GM12878 (cell line): ENCODE measurements at regions not wholly inside any gene's neighbourhood (a gene's known extent, or its start where the extent isn't known, plus 50 kb on each side); places are given as distances from the start of the nearest gene placed in this dataset.
A peak's percentile ranks its signal among the peaks of the same experiment; 100 is the strongest.

Experiments used
- ATAC-seq: fragments of 200-7000 bp; cut with Tn5 transposase; 3 replicates; pipeline ENCODE4 v1.9.1; 2020; ENCODE audit warnings: mild to moderate bottlenecking, moderate library complexity
- BruUV-seq: library from RNA; stranded (reverse); fragments of 400-500 nt; replicated peaks from 2 replicates; lab custom pipeline; 2021; lab: Mats Ljungman, UMichigan
- CTCF ChIA-PET: fragments of 300-600 bp; sonication (Branson Sonifier 250); formaldehyde crosslinking; extraction: SDS; loops from one replicate; lab custom pipeline; 2021; ENCODE audit warnings: inconsistent platforms; lab: Yijun Ruan, JAX
- POLR2A ChIA-PET: fragments of 350-600 bp; formaldehyde crosslinking; extraction: SDS; loops from one replicate; lab custom pipeline; 2021; ENCODE audit warnings: inconsistent platforms; lab: Charles Lee
- RAD21 ChIA-PET: fragments of 300-600 bp; sonication (Branson Sonifier 250); formaldehyde crosslinking; loops from one replicate; lab custom pipeline; 2023; ENCODE audit warnings: antibody characterized with exemption; ENCODE audit not compliant: unreplicated experiment; lab: Charles Lee
- SMC1A ChIA-PET: fragments of 300-600 bp; sonication (Branson Sonifier 250); formaldehyde crosslinking; loops from one replicate; lab custom pipeline; 2023; ENCODE audit not compliant: unreplicated experiment, uncharacterized antibody; lab: Charles Lee
- DNase-seq: peaks from one replicate; pipeline ENCODE4 v3.0.0-alpha.2; 2011; ENCODE audit warnings: low read depth, low spot score
- FAIRE-seq: peaks from 3 replicates; lab custom pipeline; 2011; peaks lifted over from hg19 to GRCh38; lab: Jason Lieb, UNC
- H2AFZ ChIP-seq: 2 replicates; pipeline ENCODE4 v1.6.0; 2011; ENCODE audit warnings: low read depth, low read length, control low read depth; ENCODE audit not compliant: control insufficient read depth
- H3K27ac ChIP-seq: 2 replicates; pipeline ENCODE4 v1.5.1; 2011; ENCODE audit warnings: control low read depth; ENCODE audit not compliant: control insufficient read depth, insufficient read depth
- H3K27me3 ChIP-seq, 2 experiments: replicated peaks in 1 of 2; 2 replicates each; pipeline versions ENCODE4 v1.6.0 to v1.6.1; 2011; ENCODE audit warnings: low read length in 1 of 2; ENCODE audit not compliant: control insufficient read depth in 2 of 2, insufficient read depth in 2 of 2
- H3K36me3 ChIP-seq, 2 experiments: 2 replicates each; pipeline ENCODE4 v1.5.1; 2011; ENCODE audit warnings: low read length in 1 of 2; ENCODE audit not compliant: control insufficient read depth in 2 of 2, insufficient read depth in 2 of 2
- H3K4me1 ChIP-seq: 2 replicates; pipeline ENCODE4 v1.6.1; 2011; ENCODE audit warnings: mild to moderate bottlenecking, low read length, moderate library complexity, mixed read lengths; ENCODE audit not compliant: control insufficient read depth, insufficient read depth
- H3K4me2 ChIP-seq: 2 replicates; pipeline ENCODE4 v1.6.0; 2011; ENCODE audit warnings: control low read depth; ENCODE audit not compliant: control insufficient read depth, insufficient read depth
- H3K4me3 ChIP-seq: fragments of 200-600 bp; sonication (generic); 2 replicates; pipeline ENCODE4 v1.5.1; 2016
- H3K79me2 ChIP-seq: 2 replicates; pipeline ENCODE4 v1.6.0; 2011; ENCODE audit warnings: low read length; ENCODE audit not compliant: control insufficient read depth, insufficient read depth
- H3K9ac ChIP-seq: 2 replicates; pipeline ENCODE4 v1.8.0; 2011; ENCODE audit warnings: low read length, control low read depth, mixed read lengths; ENCODE audit not compliant: control insufficient read depth, insufficient read depth
- H3K9me3 ChIP-seq: replicated peaks from 3 replicates; pipeline ENCODE4 v1.5.1; 2011; ENCODE audit warnings: mild to moderate bottlenecking, low read length; ENCODE audit not compliant: control insufficient read depth, insufficient read depth
- H4K20me1 ChIP-seq: 2 replicates; pipeline ENCODE4 v1.6.0; 2011; ENCODE audit not compliant: control insufficient read depth, insufficient read depth
- ATF7 ChIP-seq: fragments of 450-650 bp; IDR thresholded peaks from 2 replicates; pipeline ENCODE4 v1.6.1; 2016; ENCODE audit warnings: low read depth, mild to moderate bottlenecking
- BCL11A ChIP-seq: IDR thresholded peaks from 2 replicates; pipeline ENCODE4 v1.6.1; 2011; ENCODE audit warnings: low read depth, low read length
- DPF2 ChIP-seq: fragments of 450-650 bp; IDR thresholded peaks from 2 replicates; pipeline ENCODE4 v1.6.1; 2017; ENCODE audit warnings: mild to moderate bottlenecking
- EP300 ChIP-seq, 2 experiments: fragments of 150-350 bp in 1 of 2; IDR thresholded peaks; 2 replicates each; pipeline ENCODE4 v1.6.1; 2011 to 2012; ENCODE audit warnings: low read depth in 2 of 2, low read length in 2 of 2, borderline replicate concordance in 1 of 2, improper control_type of control experiment in 1 of 2, inconsistent platforms in 1 of 2; ENCODE audit not compliant: control insufficient read depth in 1 of 2
- IKZF1 ChIP-seq: fragments of 450-650 bp; conservative IDR thresholded peaks from 2 replicates; pipeline ENCODE4 v1.6.1; 2017; ENCODE audit warnings: antibody characterized with exemption, mild to moderate bottlenecking
- IKZF2 ChIP-seq, 2 experiments: fragments of 450-650 bp; IDR thresholded peaks; 2 replicates each; pipeline ENCODE4 v1.6.1; 2017; ENCODE audit warnings: mild to moderate bottlenecking in 2 of 2, moderate library complexity in 2 of 2
- MEF2B ChIP-seq: fragments of 450-650 bp; IDR thresholded peaks from 2 replicates; pipeline ENCODE4 v1.6.1; 2018; ENCODE audit warnings: mild to moderate bottlenecking, moderate library complexity; ENCODE audit not compliant: partially characterized antibody, poor library complexity, severe bottlenecking
- MTA2 ChIP-seq: fragments of 450-650 bp; IDR thresholded peaks from 2 replicates; pipeline ENCODE4 v1.6.1; 2016; ENCODE audit warnings: low read depth, mild to moderate bottlenecking, moderate library complexity
- MYC ChIP-seq: IDR thresholded peaks from 2 replicates; pipeline ENCODE4 v1.6.1; 2011; ENCODE audit warnings: mild to moderate bottlenecking, low read length, moderate library complexity, inconsistent platforms; ENCODE audit not compliant: insufficient read depth, insufficient replicate concordance, insufficient read length, severe bottlenecking
- NFYB ChIP-seq: IDR thresholded peaks from 2 replicates; pipeline ENCODE4 v1.6.1; 2011; ENCODE audit warnings: low read depth, mild to moderate bottlenecking, low read length, improper control_type of control experiment, moderate library complexity; ENCODE audit not compliant: insufficient read depth
- NR2C2 ChIP-seq: IDR thresholded peaks from 2 replicates; pipeline ENCODE4 v1.6.1; 2011; ENCODE audit warnings: borderline replicate concordance, low read depth; ENCODE audit not compliant: control insufficient read depth, insufficient read length
- PAX5 ChIP-seq: IDR thresholded peaks from 2 replicates; pipeline ENCODE4 v1.6.1; 2011; ENCODE audit warnings: low read depth, low read length, borderline replicate concordance
- PML ChIP-seq: IDR thresholded peaks from 2 replicates; pipeline ENCODE4 v1.6.1; 2012; ENCODE audit warnings: low read length, inconsistent platforms
- RAD21 ChIP-seq: IDR thresholded peaks from 2 replicates; pipeline ENCODE4 v1.6.1; 2011; ENCODE audit warnings: mild to moderate bottlenecking, low read depth, low read length, moderate library complexity; ENCODE audit not compliant: insufficient read depth
- SMC3 ChIP-seq: IDR thresholded peaks from 2 replicates; pipeline ENCODE4 v1.6.1; 2011; ENCODE audit warnings: low read length, improper control_type of control experiment, borderline replicate concordance
- ZNF24 ChIP-seq: fragments of 450-650 bp; IDR thresholded peaks from 2 replicates; pipeline ENCODE4 v1.6.1; 2017; ENCODE audit warnings: antibody characterized with exemption, mild to moderate bottlenecking
- ZSCAN29 ChIP-seq: fragments of 450-650 bp; IDR thresholded peaks from 2 replicates; pipeline ENCODE4 v1.6.1; 2017; ENCODE audit warnings: mild to moderate bottlenecking, moderate library complexity
- WGBS: methylation state at CpG from one replicate; pipeline ENCODE4 v1.1.6; 2016; ENCODE audit warnings: low lambda C conversion rate; ENCODE audit not compliant: insufficient replicate concordance, insufficient coverage; ENCODE audit errors: missing lambda C conversion rate; 5-methylcytosine and 5-hydroxymethylcytosine counted together
- in situ Hi-C: fragments of 300-500 bp; cut with MboI; formaldehyde crosslinking; loops from 9 replicates; pipeline ENCODE4 v1.14.3; 2018; ENCODE audit warnings: mixed read lengths
- intact Hi-C: fragments of 100-400 bp; cut with micrococcal nuclease; formaldehyde crosslinking; loops from one replicate; pipeline ENCODE4 v1.14.2; 2022; ENCODE audit not compliant: unreplicated experiment
- TF ChIP-seq, protein P1 (sequence below), 3 experiments: IDR thresholded peaks in 2 of 3; conservative IDR thresholded peaks in 1 of 3; 2 replicates each; pipeline ENCODE4 v1.5.1; 2011; ENCODE audit warnings: low read depth in 3 of 3, low read length in 3 of 3, mild to moderate bottlenecking in 3 of 3, control low read depth in 2 of 3, moderate library complexity in 2 of 3, inconsistent platforms in 1 of 3, mixed read lengths in 1 of 3; ENCODE audit not compliant: control insufficient read depth in 2 of 3, insufficient read depth in 1 of 3; ENCODE audit errors: extremely low read depth in 1 of 3
- TF ChIP-seq, protein P2 (sequence below): fragments of 150-350 bp; IDR thresholded peaks from 2 replicates; pipeline ENCODE4 v1.6.1; 2014; ENCODE audit warnings: mild to moderate bottlenecking, low read depth, low read length

DNA sequence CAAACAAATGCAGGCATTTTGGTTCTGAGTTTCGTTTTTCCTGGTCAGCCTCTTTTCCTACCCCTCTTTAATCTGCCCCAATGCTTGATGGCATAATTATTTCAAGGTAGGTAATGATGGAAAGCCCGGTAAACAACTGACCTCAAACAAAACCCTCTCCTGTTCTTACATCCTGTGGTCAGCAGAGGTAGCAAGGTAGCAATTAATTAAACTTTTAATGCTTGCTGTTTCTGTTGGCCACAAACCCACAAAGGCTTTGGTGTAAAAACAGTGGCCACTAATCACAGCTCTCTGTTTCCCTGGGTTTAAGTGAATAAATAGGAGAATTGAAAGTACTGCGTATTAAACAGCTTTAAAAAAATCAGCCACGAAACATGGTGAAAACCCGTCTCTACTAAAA lies 261.5 kb upstream of the SOX4 start:
- CTCF ChIA-PET = interaction anchor here (0.7 to 1.7 kb wide), 3 partner anchors 104 to 803 kb away, joined by 3 to 6 read pairs (median 3); no protein-coding TSS in a partner anchor

More for the DNA sequence above, 261.5 kb upstream of the SOX4 start:
- intact Hi-C loops (loop anchor here (1.0 kb wide), 1 partner anchor 257 kb away; no protein-coding TSS in a partner anchor), in situ Hi-C loops (no loop called here)
- ChIA-PET RAD21 (interaction anchor here (1.5 to 2.2 kb wide), 3 partner anchors 37 to 456 kb away, joined by 3 to 8 read pairs (median 5); no protein-coding TSS in a partner anchor), POLR2A (no interaction called here), SMC1A (interaction anchor here (0.6 to 2.8 kb wide), 6 partner anchors 18 to 456 kb away, joined by 3 to 9 read pairs (median 4); partner anchors contain the start of gene SOX4)
- Histone ChIP-seq H3K27me3 (no peaks in the 10 kb centered on the region), H4K20me1 (no peaks in the 10 kb centered on the region), H3K4me3 (no peak overlapping the region), H3K4me2 (no peak overlapping the region), H3K79me2 (no peaks in the 10 kb centered on the region), H3K9ac (no peak overlapping the region), H3K9me3 (no peaks in the 10 kb centered on the region), H3K36me3 (no peaks in the 10 kb centered on the region), H3K27ac (no peak overlapping the region), H2AFZ (no peak overlapping the region), H3K4me1 (no peaks in the 10 kb centered on the region)
- TF ChIP-seq IKZF2 (IDR thresholded peaks at IDR 0.05) (peak in 1 of 2 experiments; percentile 22; a peak in 1 of 4 replicates), MEF2B (no peak), RAD21 (peak; percentile 42), DPF2 (0 out of 2 replicates have a peak, but pooled peaks have one; percentile 38), ATF7 (no peak), SMC3 (peak; percentile 22; the same call in 1 of the 2 replicates), PML (no peak), ZSCAN29 (no peak), NR2C2 (no peak), MTA2 (peak; percentile 87), MYC (no peak), NFYB (no peak), BCL11A (peak; percentile 59; the same call in 1 of the 2 replicates), ZNF24 (no peak), EP300 (IDR thresholded peaks at IDR 0.05; ENCODE audit: borderline replicate concordance in 1 of 2, control insufficient read depth in 1 of 2, low read depth in 2 of 2, low read length in 2 of 2) (peak in 1 of 2 experiments; percentile 39; a peak in 1 of 4 replicates), IKZF1 (peak; percentile 35; the same call in 1 of the 2 replicates), PAX5 (no peak)
- TF ChIP-seq, protein P1, sequence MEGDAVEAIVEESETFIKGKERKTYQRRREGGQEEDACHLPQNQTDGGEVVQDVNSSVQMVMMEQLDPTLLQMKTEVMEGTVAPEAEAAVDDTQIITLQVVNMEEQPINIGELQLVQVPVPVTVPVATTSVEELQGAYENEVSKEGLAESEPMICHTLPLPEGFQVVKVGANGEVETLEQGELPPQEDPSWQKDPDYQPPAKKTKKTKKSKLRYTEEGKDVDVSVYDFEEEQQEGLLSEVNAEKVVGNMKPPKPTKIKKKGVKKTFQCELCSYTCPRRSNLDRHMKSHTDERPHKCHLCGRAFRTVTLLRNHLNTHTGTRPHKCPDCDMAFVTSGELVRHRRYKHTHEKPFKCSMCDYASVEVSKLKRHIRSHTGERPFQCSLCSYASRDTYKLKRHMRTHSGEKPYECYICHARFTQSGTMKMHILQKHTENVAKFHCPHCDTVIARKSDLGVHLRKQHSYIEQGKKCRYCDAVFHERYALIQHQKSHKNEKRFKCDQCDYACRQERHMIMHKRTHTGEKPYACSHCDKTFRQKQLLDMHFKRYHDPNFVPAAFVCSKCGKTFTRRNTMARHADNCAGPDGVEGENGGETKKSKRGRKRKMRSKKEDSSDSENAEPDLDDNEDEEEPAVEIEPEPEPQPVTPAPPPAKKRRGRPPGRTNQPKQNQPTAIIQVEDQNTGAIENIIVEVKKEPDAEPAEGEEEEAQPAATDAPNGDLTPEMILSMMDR (IDR thresholded peaks at IDR 0.05 in 2 of 3, conservative IDR thresholded peaks at IDR 0.05 in 1 of 3; ENCODE audit: control insufficient read depth in 2 of 3, extremely low read depth in 1 of 3, insufficient read depth in 1 of 3, low read depth in 3 of 3, low read length in 3 of 3) = peak in 2 of 3 experiments; percentile 7 to 14; a peak in 1 of 6 replicates
- TF ChIP-seq, protein P2, sequence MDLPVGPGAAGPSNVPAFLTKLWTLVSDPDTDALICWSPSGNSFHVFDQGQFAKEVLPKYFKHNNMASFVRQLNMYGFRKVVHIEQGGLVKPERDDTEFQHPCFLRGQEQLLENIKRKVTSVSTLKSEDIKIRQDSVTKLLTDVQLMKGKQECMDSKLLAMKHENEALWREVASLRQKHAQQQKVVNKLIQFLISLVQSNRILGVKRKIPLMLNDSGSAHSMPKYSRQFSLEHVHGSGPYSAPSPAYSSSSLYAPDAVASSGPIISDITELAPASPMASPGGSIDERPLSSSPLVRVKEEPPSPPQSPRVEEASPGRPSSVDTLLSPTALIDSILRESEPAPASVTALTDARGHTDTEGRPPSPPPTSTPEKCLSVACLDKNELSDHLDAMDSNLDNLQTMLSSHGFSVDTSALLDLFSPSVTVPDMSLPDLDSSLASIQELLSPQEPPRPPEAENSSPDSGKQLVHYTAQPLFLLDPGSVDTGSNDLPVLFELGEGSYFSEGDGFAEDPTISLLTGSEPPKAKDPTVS = no peak
- BruUV-seq = no TSS peak
- 58% methylated on average over 5 of the region's 5 CpGs for WGBS
- DNase-seq = no peak
- FAIRE-seq = no peak
- ATAC-seq = peak; percentile 81
